ENCODE measurements at regions not wholly inside any gene's neighbourhood (a gene's known extent, or its start where the extent isn't known, plus 50 kb on each side); places are given as distances from the start of the nearest gene placed in this dataset.

DNA sequence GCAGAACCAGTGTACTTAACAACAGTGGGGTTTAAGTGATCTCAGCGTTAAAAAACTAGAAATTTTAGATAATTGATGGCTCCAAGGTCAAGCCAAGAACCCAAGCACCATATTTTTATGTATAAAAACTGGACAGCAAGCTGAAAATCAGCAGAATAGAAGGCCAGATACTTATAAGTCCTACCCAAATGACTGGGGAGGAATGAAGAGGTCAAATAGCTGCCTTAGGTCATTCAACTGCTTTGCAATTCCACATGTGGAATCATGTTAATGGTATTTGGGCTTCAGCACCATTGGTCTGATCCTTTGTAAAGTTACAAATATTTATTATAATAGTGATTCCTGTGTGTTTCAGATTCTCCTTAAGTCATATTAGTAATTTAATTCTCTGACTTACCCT is 108.4 kb downstream of the FAT3 start:
- TF ChIP-seq, protein P1, sequence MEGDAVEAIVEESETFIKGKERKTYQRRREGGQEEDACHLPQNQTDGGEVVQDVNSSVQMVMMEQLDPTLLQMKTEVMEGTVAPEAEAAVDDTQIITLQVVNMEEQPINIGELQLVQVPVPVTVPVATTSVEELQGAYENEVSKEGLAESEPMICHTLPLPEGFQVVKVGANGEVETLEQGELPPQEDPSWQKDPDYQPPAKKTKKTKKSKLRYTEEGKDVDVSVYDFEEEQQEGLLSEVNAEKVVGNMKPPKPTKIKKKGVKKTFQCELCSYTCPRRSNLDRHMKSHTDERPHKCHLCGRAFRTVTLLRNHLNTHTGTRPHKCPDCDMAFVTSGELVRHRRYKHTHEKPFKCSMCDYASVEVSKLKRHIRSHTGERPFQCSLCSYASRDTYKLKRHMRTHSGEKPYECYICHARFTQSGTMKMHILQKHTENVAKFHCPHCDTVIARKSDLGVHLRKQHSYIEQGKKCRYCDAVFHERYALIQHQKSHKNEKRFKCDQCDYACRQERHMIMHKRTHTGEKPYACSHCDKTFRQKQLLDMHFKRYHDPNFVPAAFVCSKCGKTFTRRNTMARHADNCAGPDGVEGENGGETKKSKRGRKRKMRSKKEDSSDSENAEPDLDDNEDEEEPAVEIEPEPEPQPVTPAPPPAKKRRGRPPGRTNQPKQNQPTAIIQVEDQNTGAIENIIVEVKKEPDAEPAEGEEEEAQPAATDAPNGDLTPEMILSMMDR (IDR thresholded peaks at IDR 0.05 in 2 of 3, conservative IDR thresholded peaks at IDR 0.05 in 1 of 3; ENCODE audit: insufficient read depth in 2 of 3, low read depth in 1 of 3, low read length in 3 of 3) = no peak
- TF ChIP-seq, protein P2, sequence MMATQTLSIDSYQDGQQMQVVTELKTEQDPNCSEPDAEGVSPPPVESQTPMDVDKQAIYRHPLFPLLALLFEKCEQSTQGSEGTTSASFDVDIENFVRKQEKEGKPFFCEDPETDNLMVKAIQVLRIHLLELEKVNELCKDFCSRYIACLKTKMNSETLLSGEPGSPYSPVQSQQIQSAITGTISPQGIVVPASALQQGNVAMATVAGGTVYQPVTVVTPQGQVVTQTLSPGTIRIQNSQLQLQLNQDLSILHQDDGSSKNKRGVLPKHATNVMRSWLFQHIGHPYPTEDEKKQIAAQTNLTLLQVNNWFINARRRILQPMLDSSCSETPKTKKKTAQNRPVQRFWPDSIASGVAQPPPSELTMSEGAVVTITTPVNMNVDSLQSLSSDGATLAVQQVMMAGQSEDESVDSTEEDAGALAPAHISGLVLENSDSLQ (IDR thresholded peaks at IDR 0.05) = no peak
- TF ChIP-seq ZNF121 (CRISPR knock-in tag; conservative IDR thresholded peaks at IDR 0.05) = no peak
- TF ChIP-seq FOXK1 (CRISPR knock-in tag; IDR thresholded peaks at IDR 0.05; ENCODE audit: borderline replicate concordance) = no peak
- TF ChIP-seq, protein P3, sequence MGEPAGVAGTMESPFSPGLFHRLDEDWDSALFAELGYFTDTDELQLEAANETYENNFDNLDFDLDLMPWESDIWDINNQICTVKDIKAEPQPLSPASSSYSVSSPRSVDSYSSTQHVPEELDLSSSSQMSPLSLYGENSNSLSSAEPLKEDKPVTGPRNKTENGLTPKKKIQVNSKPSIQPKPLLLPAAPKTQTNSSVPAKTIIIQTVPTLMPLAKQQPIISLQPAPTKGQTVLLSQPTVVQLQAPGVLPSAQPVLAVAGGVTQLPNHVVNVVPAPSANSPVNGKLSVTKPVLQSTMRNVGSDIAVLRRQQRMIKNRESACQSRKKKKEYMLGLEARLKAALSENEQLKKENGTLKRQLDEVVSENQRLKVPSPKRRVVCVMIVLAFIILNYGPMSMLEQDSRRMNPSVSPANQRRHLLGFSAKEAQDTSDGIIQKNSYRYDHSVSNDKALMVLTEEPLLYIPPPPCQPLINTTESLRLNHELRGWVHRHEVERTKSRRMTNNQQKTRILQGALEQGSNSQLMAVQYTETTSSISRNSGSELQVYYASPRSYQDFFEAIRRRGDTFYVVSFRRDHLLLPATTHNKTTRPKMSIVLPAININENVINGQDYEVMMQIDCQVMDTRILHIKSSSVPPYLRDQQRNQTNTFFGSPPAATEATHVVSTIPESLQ (CRISPR knock-in tag; IDR thresholded peaks at IDR 0.05) = no peak
- no peak for TF ChIP-seq POLR2A (conservative IDR thresholded peaks at IDR 0.05)
- TF ChIP-seq JUNB (CRISPR knock-in tag; conservative IDR thresholded peaks at IDR 0.05) = no peak
- TF ChIP-seq, protein P4, sequence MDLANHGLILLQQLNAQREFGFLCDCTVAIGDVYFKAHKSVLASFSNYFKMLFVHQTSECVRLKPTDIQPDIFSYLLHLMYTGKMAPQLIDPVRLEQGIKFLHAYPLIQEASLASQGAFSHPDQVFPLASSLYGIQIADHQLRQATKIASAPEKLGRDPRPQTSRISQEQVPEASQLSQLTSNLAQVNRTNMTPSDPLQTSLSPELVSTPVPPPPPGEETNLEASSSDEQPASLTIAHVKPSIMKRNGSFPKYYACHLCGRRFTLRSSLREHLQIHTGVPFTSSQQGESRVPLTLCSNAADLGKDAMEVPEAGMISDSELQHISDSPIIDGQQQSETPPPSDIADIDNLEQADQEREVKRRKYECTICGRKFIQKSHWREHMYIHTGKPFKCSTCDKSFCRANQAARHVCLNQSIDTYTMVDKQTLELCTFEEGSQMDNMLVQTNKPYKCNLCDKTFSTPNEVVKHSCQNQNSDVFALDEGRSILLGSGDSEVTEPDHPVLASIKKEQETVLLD (IDR thresholded peaks at IDR 0.05) = no peak
- no peak for TF ChIP-seq NONO (IDR thresholded peaks at IDR 0.05; ENCODE audit: low read depth in 2 of 2, low read length in 1 of 2)
- TF ChIP-seq NFIC (IDR thresholded peaks at IDR 0.05) = no peak
- no peak for TF ChIP-seq CHD2 (IDR thresholded peaks at IDR 0.05; ENCODE audit: low read depth, low read length)
- TF ChIP-seq RAD21 (CRISPR knock-in tag; conservative IDR thresholded peaks at IDR 0.05 in 1 of 2, IDR thresholded peaks at IDR 0.05 in 1 of 2) = no peak

Data from K562 (cell line).